GM12892 (cell line): ENCODE measurements at regions not wholly inside any gene's neighbourhood (a gene's known extent, or its start where the extent isn't known, plus 50 kb on each side); places are given as distances from the start of the nearest gene placed in this dataset.

Source experiments
- POLR2A ChIP-seq: IDR thresholded peaks from 2 replicates; pipeline ENCODE4 v1.6.1; 2011; ENCODE audit warnings: low read depth, low read length, control low read depth
- POLR2AphosphoS5 ChIP-seq: IDR thresholded peaks from 2 replicates; pipeline ENCODE4 v1.6.1; 2011; ENCODE audit warnings: low read depth, low read length, control low read depth
- TAF1 ChIP-seq: IDR thresholded peaks from 2 replicates; pipeline ENCODE4 v1.6.1; 2011; ENCODE audit warnings: low read depth, mild to moderate bottlenecking, control low read depth, low read length, borderline replicate concordance

DNA sequence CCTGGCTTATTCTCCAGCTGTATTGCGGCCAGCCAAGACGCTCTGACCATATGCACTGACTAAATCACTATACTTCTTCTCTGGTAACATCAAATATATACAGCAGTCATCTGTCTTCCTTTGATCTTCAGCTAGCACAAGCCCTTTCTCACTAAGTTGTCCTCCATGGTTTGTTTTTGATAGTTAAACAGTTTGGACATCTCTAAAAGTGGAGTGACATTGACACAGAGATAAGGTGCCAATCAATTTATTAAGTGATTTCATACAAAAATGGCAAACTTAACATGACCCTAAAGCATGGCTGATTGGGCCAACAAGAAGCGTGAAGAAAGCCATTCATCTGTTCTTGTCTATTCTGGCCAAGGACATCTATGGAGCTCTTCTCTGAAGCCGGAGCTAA is 334.9 kb downstream of the NKX6-1 start:
- TF ChIP-seq POLR2A (no peak), TAF1 (no peak), POLR2AphosphoS5 (no peak)
